Mammary epithelial cell (primary cell): ENCODE measurements at regions not wholly inside any gene's neighbourhood (a gene's known extent, or its start where the extent isn't known, plus 50 kb on each side); places are given as distances from the start of the nearest gene placed in this dataset.

ENCODE experiments used
- CTCF ChIP-seq, 2 donors: IDR thresholded peaks in 1 of 2; conservative IDR thresholded peaks in 1 of 2; 2 replicates each; pipeline ENCODE4 v1.5.1; 2011 to 2012; ENCODE audit warnings: inconsistent platforms in 2 of 2, low read length in 2 of 2, mild to moderate bottlenecking in 2 of 2, control low read depth in 1 of 2, low read depth in 1 of 2; ENCODE audit not compliant: insufficient read depth in 1 of 2; ENCODE audit errors: extremely low read depth in 1 of 2
- EZH2 ChIP-seq: IDR thresholded peaks from 2 replicates; pipeline ENCODE4 v1.6.1; 2012; ENCODE audit warnings: low read length, inconsistent platforms, borderline replicate concordance

- TF ChIP-seq CTCF (conservative IDR thresholded peaks at IDR 0.05 in 1 of 2, IDR thresholded peaks at IDR 0.05 in 1 of 2; ENCODE audit: extremely low read depth in 1 of 2, insufficient read depth in 1 of 2, low read depth in 1 of 2, low read length in 2 of 2) (no peak), EZH2 (no peak)
Observed at GRCh38 chr5:97531549-97531948, 348.5 kb upstream of the RIOK2 start.
